Endodermal cell (in vitro differentiated cells): ENCODE measurements at regions not wholly inside any gene's neighbourhood (a gene's known extent, or its start where the extent isn't known, plus 50 kb on each side); places are given as distances from the start of the nearest gene placed in this dataset.

Source experiments
- DNase-seq: peaks from one replicate; pipeline ENCODE4 v3.0.0-alpha.2; 2017
- H3K27ac ChIP-seq: 2 replicates; pipeline ENCODE4 v1.5.1; 2013; ENCODE audit warnings: mild to moderate bottlenecking, low read depth, low read length, moderate library complexity
- H3K27me3 ChIP-seq: 2 replicates; pipeline ENCODE4 v1.6.1; 2013; ENCODE audit warnings: mild to moderate bottlenecking, low read length, moderate library complexity; ENCODE audit not compliant: insufficient read depth, control insufficient read depth, poor library complexity, severe bottlenecking
- H3K36me3 ChIP-seq: 2 replicates; pipeline ENCODE4 v1.7.0; 2013; ENCODE audit warnings: mild to moderate bottlenecking, low read length, moderate library complexity; ENCODE audit not compliant: control insufficient read depth, insufficient read depth
- H3K4me1 ChIP-seq: one replicate; pipeline ENCODE4 v1.7.0; 2013; ENCODE audit warnings: low read length; ENCODE audit not compliant: control insufficient read depth, insufficient read depth
- H3K4me3 ChIP-seq: 2 replicates; pipeline ENCODE4 v1.5.1; 2013; ENCODE audit warnings: mild to moderate bottlenecking, low read length, moderate library complexity
- H3K9ac ChIP-seq: 2 replicates; pipeline ENCODE4 v1.6.1; 2013; ENCODE audit warnings: mild to moderate bottlenecking, low read length, moderate library complexity; ENCODE audit not compliant: poor library complexity, severe bottlenecking; ENCODE audit errors: extremely low read depth
- H3K9me3 ChIP-seq: 2 replicates; pipeline ENCODE4 v1.6.1; 2013; ENCODE audit warnings: mild to moderate bottlenecking, low read length, moderate library complexity; ENCODE audit not compliant: control insufficient read depth
- H3K27ac Mint-ChIP-seq: 2 replicates; pipeline ENCODE4 v1.8.0; 2020; ENCODE audit warnings: mixed read lengths
- H3K27me3 Mint-ChIP-seq: 2 replicates; pipeline ENCODE4 v1.8.0; 2021; ENCODE audit warnings: mild to moderate bottlenecking, mixed read lengths; ENCODE audit not compliant: insufficient read depth
- H3K36me3 Mint-ChIP-seq: 2 replicates; pipeline ENCODE4 v1.8.0; 2020; ENCODE audit warnings: low read depth, mixed read lengths
- H3K4me1 Mint-ChIP-seq: 2 replicates; pipeline ENCODE4 v1.8.0; 2020; ENCODE audit warnings: mixed read lengths
- H3K4me3 Mint-ChIP-seq: 2 replicates; pipeline ENCODE4 v1.8.0; 2020; ENCODE audit warnings: mild to moderate bottlenecking, moderate library complexity, mixed read lengths
- H3K9me3 Mint-ChIP-seq: 2 replicates; pipeline ENCODE4 v1.8.0; 2020; ENCODE audit warnings: mild to moderate bottlenecking, mixed read lengths
- CTCF ChIP-seq: fragments of 200-600 bp; sonication (generic); conservative IDR thresholded peaks from 2 replicates; pipeline ENCODE4 v1.5.0; 2021; ENCODE audit warnings: antibody characterized with exemption, mild to moderate bottlenecking
- WGBS, 2 experiments: methylation state at CpG; one replicate each; pipeline versions ENCODE4 v1.1.5 to v1.1.7; 2013; ENCODE audit warnings: missing lambda C conversion rate in 2 of 2, mixed read lengths in 1 of 2; ENCODE audit not compliant: insufficient coverage in 1 of 2, insufficient read length in 1 of 2; 5-methylcytosine and 5-hydroxymethylcytosine counted together

DNA sequence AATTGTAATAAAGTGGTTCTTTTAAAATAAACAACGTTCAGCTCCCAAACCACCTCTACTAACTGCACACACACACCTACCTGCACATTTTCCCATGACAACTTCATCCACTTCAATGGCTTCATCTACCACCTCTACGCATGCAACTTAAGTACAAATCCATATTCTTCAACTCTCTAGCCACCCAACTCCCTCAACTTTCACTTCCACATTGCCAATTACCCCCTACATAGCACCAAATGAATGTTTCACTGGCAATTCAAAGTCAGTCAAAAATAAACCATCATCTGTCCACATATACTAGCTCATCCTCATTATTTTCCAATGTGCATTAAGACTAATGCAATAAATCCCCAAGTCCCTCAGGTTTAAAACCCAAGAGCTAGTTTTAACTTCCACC, 50.7 kb upstream of the ARHGAP32 start:
- Histone ChIP-seq H3K9ac (no peak overlapping the region), H3K9me3 (no peaks in the 10 kb centered on the region), H3K36me3 (no peaks in the 10 kb centered on the region), H3K27ac (no peak overlapping the region), H3K27me3 (peaks cover 6% of the 10 kb centered on the region), H3K4me1 (no peaks in the 10 kb centered on the region), H3K4me3 (no peak overlapping the region)
- WGBS, 2 experiments = 95 to 100% methylated on average over 2 of the region's 2 CpGs
- Mint-ChIP-seq H3K27ac (no peak overlapping the region), H3K4me3 (no peak overlapping the region), H3K36me3 (peaks cover 5% of the 10 kb centered on the region), H3K27me3 (peaks cover 2% of the 10 kb centered on the region), H3K4me1 (peaks cover 8% of the 10 kb centered on the region), H3K9me3 (peaks cover 1% of the 10 kb centered on the region)
- DNase-seq = no peak
- no peak for TF ChIP-seq CTCF
